Fibroblast of lung (primary cell): ENCODE measurements at regions not wholly inside any gene's neighbourhood (a gene's known extent, or its start where the extent isn't known, plus 50 kb on each side); places are given as distances from the start of the nearest gene placed in this dataset.

ENCODE experiments used
- CTCF ChIP-seq, 2 donors: IDR thresholded peaks in 1 of 2; conservative IDR thresholded peaks in 1 of 2; 1 replicate in 1 of 2; 2 replicates in 1 of 2; pipeline ENCODE4 v1.5.1; 2011 to 2012; ENCODE audit warnings: low read length in 2 of 2, control low read depth in 1 of 2, inconsistent platforms in 1 of 2, low read depth in 1 of 2, mild to moderate bottlenecking in 1 of 2
- EZH2 ChIP-seq: IDR thresholded peaks from 2 replicates; pipeline ENCODE4 v1.5.1; 2012; ENCODE audit warnings: low read length, control low read depth, mild to moderate bottlenecking; ENCODE audit errors: missing control alignments

DNA sequence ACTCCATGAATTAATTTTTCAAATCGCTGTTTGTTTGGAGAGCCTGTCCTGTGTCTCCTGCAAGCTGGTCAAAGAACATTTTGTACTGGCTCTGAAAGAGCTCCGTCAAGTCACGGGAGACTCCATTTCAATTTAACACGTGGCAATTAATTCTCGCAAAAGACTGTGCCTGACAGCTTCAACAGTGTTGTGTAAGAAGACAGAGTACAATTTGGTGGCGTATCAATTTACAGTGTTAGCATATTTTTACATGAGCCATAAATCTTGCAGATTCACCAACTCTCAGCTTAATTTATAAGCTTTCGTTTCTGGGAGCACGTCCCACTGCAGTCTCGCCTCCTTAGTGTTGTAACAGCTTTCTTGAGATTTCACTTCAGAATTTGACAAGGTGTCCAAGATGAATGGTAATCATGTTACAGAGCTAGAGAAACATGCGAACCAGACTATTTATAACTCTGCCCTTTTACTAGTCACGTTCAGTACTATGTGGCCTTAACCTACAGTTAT, 70.8 kb downstream of the RWDD4 start:
- TF ChIP-seq CTCF (conservative IDR thresholded peaks at IDR 0.05 in 1 of 2, IDR thresholded peaks at IDR 0.05 in 1 of 2; ENCODE audit: low read depth in 1 of 2, low read length in 2 of 2) (no peak), EZH2 (no peak)
